ENCODE measurements at regions not wholly inside any gene's neighbourhood (a gene's known extent, or its start where the extent isn't known, plus 50 kb on each side); places are given as distances from the start of the nearest gene placed in this dataset.
"Not testable (repeated sequence)": the region's sequence is repeated elsewhere in the genome, so short reads cannot be mapped to it uniquely, and the experiment has no call there.

DNA sequence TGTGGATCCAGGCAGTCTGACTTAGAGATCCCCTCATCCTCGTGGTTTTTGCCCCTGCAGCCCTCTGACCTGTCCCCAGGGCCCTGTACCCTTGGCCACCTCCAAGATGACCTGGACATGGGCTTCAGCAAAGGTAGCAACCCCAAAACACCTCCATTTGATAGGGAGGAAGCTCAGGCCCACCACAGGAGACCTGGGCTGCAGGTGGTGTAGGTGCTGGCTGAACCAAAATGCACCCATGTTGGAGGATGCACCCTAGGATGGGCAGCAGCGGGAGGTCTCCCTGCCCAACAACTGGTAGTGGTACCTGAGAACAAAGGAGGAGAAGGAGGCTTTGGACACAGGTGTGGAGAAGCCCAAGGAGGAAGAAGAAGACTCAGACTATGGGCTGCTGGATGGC is 188.7 kb downstream of the ZNF716 start:
- Mint-ChIP-seq H3K9me3 (peaks cover 26% of the 10 kb centered on the region), H3K27me3 (ENCODE audit: insufficient read depth) (no peaks in the 10 kb centered on the region; the same call in 1 of the 2 replicates), H3K4me1 (ENCODE audit: low read depth) (no peaks in the 10 kb centered on the region), H3K4me3 (no peak overlapping the region), H3K36me3 (ENCODE audit: low read depth) (no peaks in the 10 kb centered on the region), H3K27ac (no peak overlapping the region)
- DNase-seq, result no peak
- TF ChIP-seq, protein P1, sequence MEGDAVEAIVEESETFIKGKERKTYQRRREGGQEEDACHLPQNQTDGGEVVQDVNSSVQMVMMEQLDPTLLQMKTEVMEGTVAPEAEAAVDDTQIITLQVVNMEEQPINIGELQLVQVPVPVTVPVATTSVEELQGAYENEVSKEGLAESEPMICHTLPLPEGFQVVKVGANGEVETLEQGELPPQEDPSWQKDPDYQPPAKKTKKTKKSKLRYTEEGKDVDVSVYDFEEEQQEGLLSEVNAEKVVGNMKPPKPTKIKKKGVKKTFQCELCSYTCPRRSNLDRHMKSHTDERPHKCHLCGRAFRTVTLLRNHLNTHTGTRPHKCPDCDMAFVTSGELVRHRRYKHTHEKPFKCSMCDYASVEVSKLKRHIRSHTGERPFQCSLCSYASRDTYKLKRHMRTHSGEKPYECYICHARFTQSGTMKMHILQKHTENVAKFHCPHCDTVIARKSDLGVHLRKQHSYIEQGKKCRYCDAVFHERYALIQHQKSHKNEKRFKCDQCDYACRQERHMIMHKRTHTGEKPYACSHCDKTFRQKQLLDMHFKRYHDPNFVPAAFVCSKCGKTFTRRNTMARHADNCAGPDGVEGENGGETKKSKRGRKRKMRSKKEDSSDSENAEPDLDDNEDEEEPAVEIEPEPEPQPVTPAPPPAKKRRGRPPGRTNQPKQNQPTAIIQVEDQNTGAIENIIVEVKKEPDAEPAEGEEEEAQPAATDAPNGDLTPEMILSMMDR (IDR thresholded peaks at IDR 0.05), result no peak

DNA sequence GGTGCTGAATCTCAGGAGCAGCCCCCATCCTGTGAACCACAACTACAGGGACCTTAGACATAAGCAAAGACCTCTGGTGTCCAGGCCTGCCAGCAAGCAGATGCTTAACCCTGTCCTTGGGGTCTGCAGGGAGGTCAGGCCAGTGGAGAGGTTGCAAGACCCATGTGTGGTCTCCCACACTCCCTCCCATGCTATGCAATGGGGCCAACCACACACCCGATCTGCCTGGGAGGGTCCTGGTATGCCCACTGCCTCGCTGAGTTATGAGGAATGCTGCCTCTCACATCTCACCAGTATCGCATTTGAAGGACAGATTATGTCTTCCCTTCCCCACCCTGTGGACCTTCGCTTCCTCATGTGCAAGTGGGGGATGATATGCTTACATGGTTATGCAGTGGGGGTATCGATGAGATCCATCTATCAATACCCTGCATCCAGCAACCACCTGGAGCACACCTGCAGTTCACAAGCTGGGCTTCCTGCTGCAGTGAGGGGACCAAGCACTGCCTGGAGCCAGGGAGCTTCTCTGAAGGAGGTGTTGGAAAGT is 191.6 kb downstream of the ZNF716 start:
- Mint-ChIP-seq H3K9me3 (peaks cover 46% of the 10 kb centered on the region), H3K36me3 (ENCODE audit: low read depth) (no peaks in the 10 kb centered on the region), H3K27ac (no peak overlapping the region), H3K4me3 (no peak overlapping the region), H3K4me1 (ENCODE audit: low read depth) (no peaks in the 10 kb centered on the region), H3K27me3 (ENCODE audit: insufficient read depth) (peaks cover 1% of the 10 kb centered on the region)
- DNase-seq, result no peak
- TF ChIP-seq, protein P1 (IDR thresholded peaks at IDR 0.05), result no peak

DNA sequence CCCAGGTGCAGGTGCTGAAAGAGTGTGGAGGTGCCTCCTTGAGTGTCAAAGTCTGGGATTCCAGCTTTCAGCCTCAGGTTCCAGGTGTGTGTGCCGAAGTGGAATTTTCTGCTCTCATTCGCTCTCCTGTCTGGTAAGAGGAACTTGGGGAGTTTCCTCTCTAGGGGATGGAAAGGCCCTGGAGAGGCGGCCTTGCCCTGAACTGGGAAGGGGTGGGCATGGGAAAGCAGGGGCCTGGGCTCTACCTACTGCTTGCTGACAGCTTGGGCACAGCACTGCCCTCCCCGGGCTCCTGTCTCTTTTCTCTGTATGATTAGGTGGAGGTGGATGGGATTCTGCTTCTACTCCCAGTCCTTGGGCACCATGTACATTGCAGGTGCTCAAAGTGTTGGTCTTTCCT is 192.8 kb downstream of the ZNF716 start:
- TF ChIP-seq, protein P1 (IDR thresholded peaks at IDR 0.05), result no peak

DNA sequence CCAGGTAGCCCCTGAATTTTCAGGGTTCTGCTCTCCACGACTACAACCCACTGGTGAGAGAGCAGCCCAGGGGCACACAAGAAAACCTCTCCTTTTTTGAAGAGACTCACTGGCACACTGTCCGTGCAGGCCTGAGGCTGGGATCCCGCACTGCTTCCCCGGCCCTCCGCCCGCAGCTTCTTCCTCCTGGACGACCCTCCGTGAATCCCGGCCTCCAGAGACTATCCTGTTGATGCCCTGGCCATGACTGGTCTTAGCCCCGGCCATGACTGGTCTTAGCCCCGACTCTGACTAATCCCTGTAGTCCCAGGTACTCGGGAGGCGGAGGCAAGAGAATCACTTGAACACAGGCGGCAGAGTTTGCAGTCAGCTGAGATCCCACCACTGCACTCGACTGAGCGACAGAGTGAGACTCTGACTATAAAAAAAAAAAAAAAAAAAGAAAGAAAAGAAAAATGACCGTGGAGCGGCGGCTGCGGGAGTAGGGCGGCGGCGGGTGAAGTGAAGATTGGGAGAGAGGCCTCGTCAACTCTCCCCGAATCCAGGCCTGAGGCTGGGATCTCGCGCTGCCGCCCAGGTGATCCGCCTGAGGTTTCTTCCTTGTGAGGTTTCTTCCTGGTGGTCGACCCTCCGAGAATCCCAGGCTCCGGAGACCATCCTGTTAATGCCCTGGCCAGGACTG is 196.4 kb downstream of the ZNF716 start:
- TF ChIP-seq, protein P1 (IDR thresholded peaks at IDR 0.05), result no peak
- no peak for DNase-seq
- H3K27ac Mint-ChIP-seq, result no peak overlapping the region
- H3K9me3 Mint-ChIP-seq, result peaks cover 78% of the 10 kb centered on the region
- H3K4me3 Mint-ChIP-seq, result no peak overlapping the region
- peaks cover 3% of the 10 kb centered on the region for H3K27me3 Mint-ChIP-seq (ENCODE audit: insufficient read depth)
- peaks cover 14% of the 10 kb centered on the region; the same call in 1 of the 2 replicates for H3K36me3 Mint-ChIP-seq (ENCODE audit: low read depth)
- H3K4me1 Mint-ChIP-seq (ENCODE audit: low read depth), result no peaks in the 10 kb centered on the region

More for the DNA sequence above, 192.8 kb downstream of the ZNF716 start:
- Mint-ChIP-seq H3K4me3 (no peak overlapping the region), H3K27ac (no peak overlapping the region), H3K27me3 (ENCODE audit: insufficient read depth) (peaks cover 1% of the 10 kb centered on the region), H3K9me3 (peaks cover 55% of the 10 kb centered on the region), H3K36me3 (ENCODE audit: low read depth) (no peaks in the 10 kb centered on the region), H3K4me1 (ENCODE audit: low read depth) (no peaks in the 10 kb centered on the region)
- DNase-seq, result no peak

DNA sequence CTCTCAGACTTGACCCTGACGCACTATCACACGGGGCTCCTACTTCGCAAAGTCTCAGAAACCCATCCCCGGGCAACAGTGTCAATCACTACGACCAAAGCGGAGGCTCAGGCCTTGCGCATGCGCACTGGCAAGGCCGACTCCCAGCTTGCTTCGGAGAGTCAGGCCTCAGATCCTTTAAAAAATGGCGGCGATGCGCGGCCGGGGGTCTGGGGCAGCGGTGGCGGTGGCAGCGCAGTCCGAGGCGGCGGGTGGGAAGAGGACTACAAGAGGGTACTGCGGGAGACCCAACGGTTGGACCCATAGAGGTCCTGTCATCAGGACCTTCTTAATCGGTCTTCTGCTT is 196.9 kb downstream of the ZNF716 start:
- peaks cover 80% of the 10 kb centered on the region for H3K9me3 Mint-ChIP-seq
- DNase-seq, result no peak
- H3K27ac Mint-ChIP-seq, result no peak overlapping the region
- H3K27me3 Mint-ChIP-seq (ENCODE audit: insufficient read depth), result peaks cover 3% of the 10 kb centered on the region
- TF ChIP-seq, protein P1 (IDR thresholded peaks at IDR 0.05), result no peak
- H3K4me1 Mint-ChIP-seq (ENCODE audit: low read depth), result no peaks in the 10 kb centered on the region
- H3K36me3 Mint-ChIP-seq (ENCODE audit: low read depth), result peaks cover 14% of the 10 kb centered on the region; the same call in 1 of the 2 replicates
- no peak overlapping the region for H3K4me3 Mint-ChIP-seq

DNA sequence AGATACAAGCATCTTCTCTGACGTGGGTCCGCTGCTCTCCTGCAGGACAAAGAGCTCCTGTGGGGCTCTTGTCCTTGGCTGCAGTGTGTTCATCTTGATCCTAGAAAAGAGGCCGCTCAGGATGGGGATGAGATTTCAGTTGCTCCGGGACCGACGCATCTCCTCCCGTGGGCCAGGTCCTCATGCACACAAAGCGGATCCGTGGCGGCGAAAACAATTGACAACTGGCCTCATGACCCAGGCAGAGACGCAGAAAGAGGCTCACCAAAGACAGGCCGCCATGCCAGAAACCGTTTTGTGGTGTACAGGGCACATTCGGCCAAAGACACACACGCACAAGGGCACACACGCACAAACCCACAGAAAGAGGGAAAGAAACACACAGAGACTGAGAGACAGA is 200.4 kb downstream of the ZNF716 start:
- not testable (repeated sequence) for H3K4me3 Mint-ChIP-seq; H3K4me1 Mint-ChIP-seq (ENCODE audit: low read depth); DNase-seq; H3K27ac Mint-ChIP-seq; H3K27me3 Mint-ChIP-seq (ENCODE audit: insufficient read depth)
- peaks cover 83% of the 10 kb centered on the region for H3K9me3 Mint-ChIP-seq
- H3K36me3 Mint-ChIP-seq (ENCODE audit: low read depth), result peaks cover 24% of the 10 kb centered on the region; the same call in 1 of the 2 replicates

All from HFFc6 (cell line).